GM23248 (cell line): ENCODE measurements at regions not wholly inside any gene's neighbourhood (a gene's known extent, or its start where the extent isn't known, plus 50 kb on each side); places are given as distances from the start of the nearest gene placed in this dataset.
"Not testable (repeated sequence)": the region's sequence is repeated elsewhere in the genome, so short reads cannot be mapped to it uniquely, and the experiment has no call there.

Source experiments
- DNase-seq: peaks from one replicate; pipeline ENCODE4 v3.0.0-alpha.2; 2015
- H2AFZ ChIP-seq: fragments of 200-600 bp; sonication (generic); 2 replicates; pipeline ENCODE4 v1.6.1; 2016; ENCODE audit warnings: antibody characterized with exemption
- H3F3A ChIP-seq: fragments of 200-600 bp; sonication (generic); 2 replicates; pipeline ENCODE4 v1.6.1; 2016; ENCODE audit warnings: mild to moderate bottlenecking, antibody characterized with exemption, mixed run types; ENCODE audit not compliant: insufficient read depth
- H3K27ac ChIP-seq: fragments of 200-600 bp; sonication (generic); 2 replicates; pipeline ENCODE4 v1.5.1; 2016; ENCODE audit warnings: mild to moderate bottlenecking
- H3K27me3 ChIP-seq: fragments of 200-600 bp; sonication (generic); replicated peaks from 2 replicates; pipeline ENCODE4 v1.6.1; 2016; ENCODE audit warnings: mild to moderate bottlenecking; ENCODE audit not compliant: insufficient read depth
- H3K36me3 ChIP-seq: fragments of 200-600 bp; sonication (generic); 2 replicates; pipeline ENCODE4 v1.6.1; 2016; ENCODE audit warnings: low read depth, mild to moderate bottlenecking
- H3K4me1 ChIP-seq: fragments of 200-600 bp; sonication (generic); 2 replicates; pipeline ENCODE4 v1.6.1; 2016; ENCODE audit warnings: mild to moderate bottlenecking; ENCODE audit not compliant: insufficient read depth
- H3K4me2 ChIP-seq: fragments of 200-600 bp; sonication (generic); one replicate; pipeline ENCODE4 v1.6.1; 2016; ENCODE audit warnings: mild to moderate bottlenecking; ENCODE audit not compliant: unreplicated experiment
- H3K4me3 ChIP-seq: fragments of 200-600 bp; sonication (generic); 2 replicates; pipeline ENCODE4 v1.5.1; 2016; ENCODE audit warnings: mild to moderate bottlenecking
- H3K79me2 ChIP-seq: fragments of 200-600 bp; sonication (generic); 2 replicates; pipeline ENCODE4 v1.6.1; 2016; ENCODE audit warnings: mild to moderate bottlenecking; ENCODE audit not compliant: insufficient read depth
- H3K9ac ChIP-seq: fragments of 200-600 bp; sonication (generic); 2 replicates; pipeline ENCODE4 v1.6.1; 2016; ENCODE audit warnings: mild to moderate bottlenecking
- H3K9me2 ChIP-seq: fragments of 200-600 bp; sonication (generic); 2 replicates; pipeline ENCODE4 v1.6.1; 2016; ENCODE audit warnings: mixed run types, mild to moderate bottlenecking, moderate library complexity; ENCODE audit not compliant: insufficient read depth
- H3K9me3 ChIP-seq: fragments of 200-600 bp; sonication (generic); one replicate; pipeline ENCODE4 v1.6.1; 2017; ENCODE audit warnings: low read depth
- H4K20me1 ChIP-seq: fragments of 200-600 bp; sonication (generic); 2 replicates; pipeline ENCODE4 v1.6.0; 2016; ENCODE audit not compliant: insufficient read depth
- EZH2 ChIP-seq: fragments of 200-600 bp; sonication (generic); IDR thresholded peaks from 2 replicates; pipeline ENCODE4 v1.6.1; 2018; ENCODE audit warnings: antibody characterized with exemption, mild to moderate bottlenecking; ENCODE audit not compliant: insufficient read depth, poor library complexity, severe bottlenecking
- EZH2phosphoT487 ChIP-seq: fragments of 200-600 bp; sonication (generic); IDR thresholded peaks from 2 replicates; pipeline ENCODE4 v1.6.1; 2018; ENCODE audit warnings: antibody characterized with exemption, moderate library complexity, mild to moderate bottlenecking, low read depth; ENCODE audit not compliant: insufficient read depth
- WGBS, 2 experiments: methylation state at CpG; one replicate each; pipeline ENCODE4 v1.1.6; 2015 to 2017; ENCODE audit warnings: low lambda C conversion rate in 2 of 2, low coverage in 1 of 2; ENCODE audit errors: missing lambda C conversion rate in 2 of 2; 5-methylcytosine and 5-hydroxymethylcytosine counted together
- in situ Hi-C: fragments of 300-500 bp; cut with MboI; formaldehyde crosslinking; loops from 2 replicates; pipeline ENCODE4 v1.15.0; 2020

DNA sequence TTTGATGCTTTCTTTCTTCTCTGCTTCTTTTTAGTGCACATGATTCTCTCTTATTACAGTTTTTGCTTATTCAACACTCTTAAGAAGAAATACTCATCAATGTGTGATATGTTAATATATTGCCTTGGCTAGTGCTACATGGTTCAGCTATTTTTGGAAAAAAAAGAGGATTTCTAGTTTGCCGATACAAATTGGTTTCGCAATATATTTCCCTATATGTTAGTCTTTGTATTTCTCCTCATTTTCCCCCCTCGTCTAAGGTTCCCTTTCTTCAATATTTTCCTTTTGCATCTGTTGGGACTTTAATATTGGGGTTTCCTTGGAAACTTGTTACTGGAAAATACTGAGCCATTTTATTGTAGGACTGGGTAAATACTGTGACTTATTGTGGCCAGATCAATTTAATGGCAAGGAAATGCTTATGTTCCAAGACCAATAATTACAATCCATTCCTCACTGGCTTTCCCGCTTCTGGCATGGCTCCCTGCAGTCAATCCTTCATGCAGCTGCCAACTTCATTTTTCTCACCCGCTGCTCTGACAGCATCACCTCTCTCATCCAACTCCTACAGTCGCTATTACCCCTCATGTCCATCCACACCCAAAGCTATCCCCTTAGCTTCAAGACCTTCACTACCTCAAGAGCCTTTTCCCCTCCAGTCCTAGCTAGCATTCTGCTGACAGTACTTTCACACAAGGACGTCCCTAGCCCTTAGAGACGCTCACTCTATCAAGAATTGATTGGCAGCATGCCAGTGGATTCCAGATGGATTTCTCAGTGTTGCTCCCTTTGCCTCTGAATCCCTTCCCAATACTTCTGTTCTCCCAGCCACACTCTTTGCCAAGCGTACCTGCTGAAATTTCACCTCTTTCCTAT, 280.1 kb upstream of the TMTC4 start:
- Histone ChIP-seq H3F3A (no peaks in the 10 kb centered on the region), H3K4me2 (no peak overlapping the region), H4K20me1 (no peaks in the 10 kb centered on the region), H3K36me3 (no peaks in the 10 kb centered on the region), H3K79me2 (no peaks in the 10 kb centered on the region), H3K9me3 (no peaks in the 10 kb centered on the region), H3K9me2 (no peaks in the 10 kb centered on the region), H3K4me3 (no peak overlapping the region), H3K27me3 (no peaks in the 10 kb centered on the region; the same call in 1 of the 2 replicates), H3K9ac (no peak overlapping the region), H3K27ac (no peak overlapping the region), H2AFZ (no peak overlapping the region), H3K4me1 (no peaks in the 10 kb centered on the region)
- DNase-seq = no peak
- in situ Hi-C loops = no loop called here
- WGBS, 2 experiments = 44 to 50% methylated on average over 9 of the region's 9 CpGs
- no peak for TF ChIP-seq EZH2
- no peak for TF ChIP-seq EZH2phosphoT487

DNA sequence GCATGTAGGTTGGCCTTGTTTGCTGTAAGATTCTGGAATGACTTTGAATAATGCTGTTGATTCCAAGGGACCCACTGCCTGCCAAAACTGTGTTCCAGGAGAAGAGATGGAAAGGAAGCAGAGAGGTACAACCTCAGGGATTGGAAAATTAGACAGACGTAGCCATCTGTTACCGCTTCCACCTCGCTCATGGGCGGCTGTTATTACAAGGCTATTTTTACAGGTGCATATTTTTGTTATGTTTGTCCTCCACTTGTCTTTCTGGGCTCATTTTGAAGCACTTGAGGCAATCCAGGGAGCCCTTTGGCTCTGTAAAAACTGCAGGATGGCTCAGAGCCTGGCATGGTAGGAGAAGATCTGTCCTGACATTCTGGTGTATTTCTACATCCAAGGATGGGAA, 276.4 kb upstream of the TMTC4 start:
- in situ Hi-C loops = no loop called here
- H3K36me3 ChIP-seq = no peaks in the 10 kb centered on the region
- H3F3A ChIP-seq = no peaks in the 10 kb centered on the region
- H3K9me2 ChIP-seq = no peaks in the 10 kb centered on the region
- no peaks in the 10 kb centered on the region for H3K4me1 ChIP-seq
- DNase-seq = no peak
- TF ChIP-seq EZH2 = no peak
- TF ChIP-seq EZH2phosphoT487 = no peak
- no peaks in the 10 kb centered on the region for H3K9me3 ChIP-seq
- no peak overlapping the region for H3K9ac ChIP-seq
- no peaks in the 10 kb centered on the region for H4K20me1 ChIP-seq
- H3K27me3 ChIP-seq = no peaks in the 10 kb centered on the region
- H3K27ac ChIP-seq = no peak overlapping the region
- no peaks in the 10 kb centered on the region for H3K79me2 ChIP-seq
- 49 to 57% methylated on average over 4 of the region's 4 CpGs for WGBS, 2 experiments
- H2AFZ ChIP-seq = no peak overlapping the region
- H3K4me3 ChIP-seq = no peak overlapping the region
- no peak overlapping the region for H3K4me2 ChIP-seq

DNA sequence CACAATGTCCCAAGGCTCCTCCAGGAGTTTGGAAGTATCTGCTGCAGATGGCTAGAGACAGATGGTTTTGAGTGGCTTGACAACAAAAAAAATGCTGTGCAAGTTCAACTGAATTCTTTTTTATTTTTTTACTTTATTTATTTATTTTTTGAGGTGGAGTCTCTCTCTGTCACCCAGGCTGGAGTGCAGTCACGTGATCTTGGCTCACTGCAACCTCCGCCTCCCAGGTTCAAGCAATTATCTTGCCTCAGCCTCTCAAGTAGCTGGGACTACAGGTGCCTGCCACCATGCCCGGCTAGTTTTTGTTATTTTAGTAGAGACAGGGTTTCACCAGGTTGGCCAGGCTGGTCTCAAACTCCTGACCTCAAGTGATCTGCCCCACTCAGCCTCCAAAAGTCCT, 274.3 kb upstream of the TMTC4 start:
- H3K27me3 ChIP-seq, H3K4me1 ChIP-seq, H3K9me2 ChIP-seq, H3K4me3 ChIP-seq, H3K9me3 ChIP-seq, H3K27ac ChIP-seq, H3K79me2 ChIP-seq, H3K9ac ChIP-seq, in situ Hi-C loops, H3F3A ChIP-seq, H2AFZ ChIP-seq, H4K20me1 ChIP-seq, DNase-seq, H3K36me3 ChIP-seq, H3K4me2 ChIP-seq: not testable (repeated sequence)
- WGBS, 2 experiments = 47 to 54% methylated on average over 3 of the region's 3 CpGs

DNA sequence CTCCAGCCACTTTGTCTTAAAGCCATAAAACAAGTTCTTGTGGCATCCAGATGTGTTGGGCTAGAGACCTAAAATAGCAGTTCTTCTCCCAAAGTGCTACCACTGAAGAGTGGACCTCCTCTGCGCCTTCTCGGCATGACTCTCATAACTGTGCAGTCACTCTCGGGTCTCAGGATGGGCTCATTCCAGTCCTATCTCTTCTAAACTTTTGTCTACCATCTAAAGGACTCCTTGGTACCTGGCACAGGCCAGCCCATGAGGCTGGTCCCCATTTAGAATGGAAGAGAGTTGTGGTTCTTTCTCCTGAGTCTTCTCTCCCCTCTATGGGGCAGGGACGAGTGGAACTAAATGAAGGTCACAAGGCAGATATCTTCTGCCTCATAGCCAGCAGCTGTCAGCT, 272.0 kb upstream of the TMTC4 start:
- no peak for DNase-seq
- in situ Hi-C loops = no loop called here
- no peak overlapping the region for H2AFZ ChIP-seq

More for the DNA sequence above, 272.0 kb upstream of the TMTC4 start:
- H3K4me3 ChIP-seq = no peak overlapping the region
- H3K9ac ChIP-seq = no peak overlapping the region
- no peaks in the 10 kb centered on the region for H3F3A ChIP-seq
- H3K4me1 ChIP-seq = no peaks in the 10 kb centered on the region
- H3K27ac ChIP-seq = no peak overlapping the region
- no peaks in the 10 kb centered on the region for H3K36me3 ChIP-seq
- TF ChIP-seq EZH2 (no peak), EZH2phosphoT487 (no peak)
- H4K20me1 ChIP-seq = no peaks in the 10 kb centered on the region
- no peak overlapping the region for H3K4me2 ChIP-seq
- H3K27me3 ChIP-seq = no peaks in the 10 kb centered on the region
- H3K9me2 ChIP-seq = no peaks in the 10 kb centered on the region
- no peaks in the 10 kb centered on the region for H3K9me3 ChIP-seq
- H3K79me2 ChIP-seq = no peaks in the 10 kb centered on the region
- 46 to 48% methylated on average over 4 of the region's 4 CpGs for WGBS, 2 experiments
